Ishikawa (cell line): ENCODE measurements at regions not wholly inside any gene's neighbourhood (a gene's known extent, or its start where the extent isn't known, plus 50 kb on each side); places are given as distances from the start of the nearest gene placed in this dataset.

Experiments used
- CREB1 ChIP-seq: IDR thresholded peaks from 2 replicates; pipeline ENCODE4 v1.6.1; 2012; ENCODE audit warnings: low read depth
- EGR1 ChIP-seq: IDR thresholded peaks from 2 replicates; pipeline ENCODE4 v1.6.1; 2012
- EP300 ChIP-seq: IDR thresholded peaks from 2 replicates; pipeline ENCODE4 v1.6.1; 2012; ENCODE audit warnings: borderline replicate concordance
- RAD21 ChIP-seq: IDR thresholded peaks from 2 replicates; pipeline ENCODE4 v1.6.1; 2012; ENCODE audit warnings: low read depth
- REST ChIP-seq: IDR thresholded peaks from 2 replicates; pipeline ENCODE4 v1.6.1; 2012; ENCODE audit warnings: low read depth, mild to moderate bottlenecking

- no peak for TF ChIP-seq EGR1
- TF ChIP-seq EP300: peak; percentile 76; the same call in 1 of the 2 replicates
- no peak for TF ChIP-seq REST
- TF ChIP-seq RAD21: peak; percentile 66
- no peak for TF ChIP-seq CREB1
Measured at GRCh38 chr13:40876020-40876738, 86.8 kb downstream of the SLC25A15 start.
